ENCODE measurements at regions not wholly inside any gene's neighbourhood (a gene's known extent, or its start where the extent isn't known, plus 50 kb on each side); places are given as distances from the start of the nearest gene placed in this dataset.
"Not testable (repeated sequence)": the region's sequence is repeated elsewhere in the genome, so short reads cannot be mapped to it uniquely, and the experiment has no call there.

GRCh38 chr5:106633825-106634224 lies 1036.9 kb downstream of the EFNA5 start:
- peaks cover 1% of the 10 kb centered on the region for H3K9me3 Mint-ChIP-seq
- no peak overlapping the region for H3K27ac ChIP-seq (ENCODE audit: low read depth, low read length)
- no peaks in the 10 kb centered on the region for H3K27me3 Mint-ChIP-seq (ENCODE audit: insufficient read depth)
- H3K9ac ChIP-seq (ENCODE audit: extremely low read depth, low read length, poor library complexity, severe bottlenecking) = no peak overlapping the region
- H3K36me3 ChIP-seq (ENCODE audit: control insufficient read depth, insufficient read depth, low read length) = no peaks in the 10 kb centered on the region
- H3K27ac Mint-ChIP-seq = no peak overlapping the region
- DNase-seq = no peak
- H3K4me3 Mint-ChIP-seq = no peak overlapping the region
- no peaks in the 10 kb centered on the region for H3K9me3 ChIP-seq (ENCODE audit: control insufficient read depth, low read length)
- H3K4me1 ChIP-seq (ENCODE audit: control insufficient read depth, insufficient read depth, low read length) = no peaks in the 10 kb centered on the region
- no peaks in the 10 kb centered on the region for H3K27me3 ChIP-seq (ENCODE audit: control insufficient read depth, insufficient read depth, low read length, poor library complexity, severe bottlenecking)
- TF ChIP-seq CTCF (conservative IDR thresholded peaks at IDR 0.05) = no peak
- no peak overlapping the region for H3K4me3 ChIP-seq (ENCODE audit: low read length)
- H3K36me3 Mint-ChIP-seq (ENCODE audit: low read depth) = no peaks in the 10 kb centered on the region
- H3K4me1 Mint-ChIP-seq = no peaks in the 10 kb centered on the region

- not testable (repeated sequence) for H3K36me3 ChIP-seq (ENCODE audit: control insufficient read depth, insufficient read depth, low read length); H3K27ac Mint-ChIP-seq; H3K9me3 Mint-ChIP-seq; H3K4me1 ChIP-seq (ENCODE audit: control insufficient read depth, insufficient read depth, low read length); DNase-seq; H3K27ac ChIP-seq (ENCODE audit: low read depth, low read length); H3K9me3 ChIP-seq (ENCODE audit: control insufficient read depth, low read length); H3K9ac ChIP-seq (ENCODE audit: extremely low read depth, low read length, poor library complexity, severe bottlenecking); H3K4me3 ChIP-seq (ENCODE audit: low read length); H3K27me3 ChIP-seq (ENCODE audit: control insufficient read depth, insufficient read depth, low read length, poor library complexity, severe bottlenecking); H3K27me3 Mint-ChIP-seq (ENCODE audit: insufficient read depth); H3K4me1 Mint-ChIP-seq; H3K4me3 Mint-ChIP-seq; H3K36me3 Mint-ChIP-seq (ENCODE audit: low read depth)
- 87 to 96% methylated on average over 8 to 16 of the region's 17 CpGs for WGBS, 2 experiments (ENCODE audit: insufficient coverage in 1 of 2, insufficient read length in 1 of 2)
Measured at GRCh38 chr5:106628456-106628855, 1042.3 kb downstream of the EFNA5 start.

- H3K27me3 ChIP-seq (ENCODE audit: control insufficient read depth, insufficient read depth, low read length, poor library complexity, severe bottlenecking) = no peaks in the 10 kb centered on the region
- no peak overlapping the region for H3K4me3 Mint-ChIP-seq
- H3K9ac ChIP-seq (ENCODE audit: extremely low read depth, low read length, poor library complexity, severe bottlenecking) = no peak overlapping the region
- WGBS, 2 experiments (ENCODE audit: insufficient coverage in 1 of 2, insufficient read length in 1 of 2) = 90 to 96% methylated on average over 1 to 3 of the region's 3 CpGs
- H3K4me3 ChIP-seq (ENCODE audit: low read length) = no peak overlapping the region
- H3K9me3 Mint-ChIP-seq = no peaks in the 10 kb centered on the region
- no peaks in the 10 kb centered on the region for H3K4me1 Mint-ChIP-seq
- DNase-seq = no peak
- no peaks in the 10 kb centered on the region for H3K4me1 ChIP-seq (ENCODE audit: control insufficient read depth, insufficient read depth, low read length)
- H3K27ac Mint-ChIP-seq = no peak overlapping the region
- no peak overlapping the region for H3K27ac ChIP-seq (ENCODE audit: low read depth, low read length)
- H3K9me3 ChIP-seq (ENCODE audit: control insufficient read depth, low read length) = no peaks in the 10 kb centered on the region
- H3K36me3 Mint-ChIP-seq (ENCODE audit: low read depth) = no peaks in the 10 kb centered on the region
- no peaks in the 10 kb centered on the region for H3K27me3 Mint-ChIP-seq (ENCODE audit: insufficient read depth)
- TF ChIP-seq CTCF (conservative IDR thresholded peaks at IDR 0.05) = no peak
- no peaks in the 10 kb centered on the region for H3K36me3 ChIP-seq (ENCODE audit: control insufficient read depth, insufficient read depth, low read length)
Measured at GRCh38 chr5:106610041-106610440, 1060.7 kb downstream of the EFNA5 start.

- H3K36me3 ChIP-seq (ENCODE audit: control insufficient read depth, insufficient read depth, low read length) = no peaks in the 10 kb centered on the region
- DNase-seq = no peak
- Mint-ChIP-seq H3K9me3 (no peaks in the 10 kb centered on the region), H3K27ac (no peak overlapping the region), H3K36me3 (ENCODE audit: low read depth) (no peaks in the 10 kb centered on the region), H3K4me1 (no peaks in the 10 kb centered on the region), H3K27me3 (ENCODE audit: insufficient read depth) (no peaks in the 10 kb centered on the region), H3K4me3 (no peak overlapping the region)
- H3K27ac ChIP-seq (ENCODE audit: low read depth, low read length) = no peak overlapping the region
- H3K9me3 ChIP-seq (ENCODE audit: control insufficient read depth, low read length) = no peaks in the 10 kb centered on the region
- WGBS, 2 experiments (ENCODE audit: insufficient coverage in 1 of 2, insufficient read length in 1 of 2) = 92 to 93% methylated on average over 6 of the region's 6 CpGs
- no peaks in the 10 kb centered on the region for H3K4me1 ChIP-seq (ENCODE audit: control insufficient read depth, insufficient read depth, low read length)
- no peak overlapping the region for H3K9ac ChIP-seq (ENCODE audit: extremely low read depth, low read length, poor library complexity, severe bottlenecking)
- no peak for TF ChIP-seq CTCF (conservative IDR thresholded peaks at IDR 0.05)
- H3K27me3 ChIP-seq (ENCODE audit: control insufficient read depth, insufficient read depth, low read length, poor library complexity, severe bottlenecking) = no peaks in the 10 kb centered on the region
- H3K4me3 ChIP-seq (ENCODE audit: low read length) = no peak overlapping the region
Measured at GRCh38 chr5:106601620-106602019, 1069.1 kb downstream of the EFNA5 start.

Data from endodermal cell (in vitro differentiated cells).